HPDE6-E6E7 (cell line): ENCODE measurements at regions not wholly inside any gene's neighbourhood (a gene's known extent, or its start where the extent isn't known, plus 50 kb on each side); places are given as distances from the start of the nearest gene placed in this dataset.
"Not testable (repeated sequence)": the region's sequence is repeated elsewhere in the genome, so short reads cannot be mapped to it uniquely, and the experiment has no call there.

Experiments
- DNase-seq: peaks from one replicate; pipeline ENCODE4 v3.0.0; 2011; ENCODE audit warnings: missing footprints; ENCODE audit errors: extremely low spot score

DNA sequence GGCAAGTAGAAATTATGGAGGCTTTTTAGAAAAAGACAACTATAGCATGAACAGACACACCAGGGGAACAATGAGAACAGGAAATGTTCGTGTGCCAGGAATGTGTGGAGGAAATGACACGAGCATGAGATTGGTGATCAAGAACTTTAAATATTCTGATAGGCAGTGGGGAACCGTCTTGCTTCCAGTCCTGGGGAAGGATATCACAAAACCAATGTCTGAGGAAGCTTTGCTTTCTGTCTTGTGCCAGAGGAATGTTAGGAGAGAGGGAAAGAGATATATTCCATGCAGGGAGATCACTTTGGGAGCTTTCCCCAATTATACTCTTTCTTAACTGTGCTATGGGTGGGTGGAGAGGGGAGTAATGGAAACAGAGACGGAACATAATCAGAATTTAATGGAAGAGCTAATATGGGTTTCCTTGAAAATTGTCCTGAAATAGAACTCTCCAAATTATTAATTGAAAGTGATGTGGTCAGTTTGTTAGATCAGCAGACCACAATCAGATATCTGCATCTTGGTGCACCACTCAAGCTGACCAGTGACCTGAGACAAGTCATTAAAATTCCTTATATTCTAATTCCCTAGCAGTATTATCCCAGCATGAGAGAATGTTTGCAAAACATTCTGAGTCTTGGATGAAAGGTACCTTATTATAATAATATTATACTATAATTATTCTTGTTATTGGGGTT is 178.2 kb downstream of the SOX4 start:
- DNase-seq = no peak

GRCh38 chr6:21772477-21772876 is 178.9 kb downstream of the SOX4 start:
- no peak for DNase-seq

DNA sequence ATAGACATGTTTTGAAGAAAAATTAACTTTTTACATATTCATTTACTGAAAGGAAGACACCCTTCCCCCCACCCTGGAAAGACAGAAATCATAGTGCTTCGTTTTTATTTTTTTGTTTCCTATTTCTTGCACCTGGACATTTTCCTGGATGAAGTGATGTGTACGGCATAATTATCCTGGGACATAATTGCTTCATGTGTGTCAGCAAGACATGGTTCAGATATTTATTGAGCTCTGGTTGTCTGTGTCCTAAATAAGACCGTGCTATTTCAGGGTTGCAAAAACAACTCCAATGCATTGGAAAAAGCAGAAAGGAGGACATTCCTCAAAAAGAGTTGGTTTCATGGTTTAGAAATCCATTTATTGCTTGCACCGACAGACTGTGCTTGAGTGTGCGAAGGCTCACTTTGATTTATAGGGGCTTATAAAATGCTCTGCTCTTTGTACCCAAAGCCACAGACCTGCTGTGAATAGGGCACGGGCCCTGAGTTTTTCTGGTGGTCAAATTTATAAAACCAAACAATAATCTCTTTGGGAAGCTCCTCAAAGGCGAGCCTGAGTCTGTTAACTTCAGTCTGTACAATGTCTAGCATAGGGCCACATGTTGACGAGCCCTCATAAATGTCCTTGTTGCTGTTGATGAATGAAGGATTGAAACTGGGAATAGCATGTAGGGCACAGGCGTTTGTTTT is 179.5 kb downstream of the SOX4 start:
- DNase-seq = no peak

DNA sequence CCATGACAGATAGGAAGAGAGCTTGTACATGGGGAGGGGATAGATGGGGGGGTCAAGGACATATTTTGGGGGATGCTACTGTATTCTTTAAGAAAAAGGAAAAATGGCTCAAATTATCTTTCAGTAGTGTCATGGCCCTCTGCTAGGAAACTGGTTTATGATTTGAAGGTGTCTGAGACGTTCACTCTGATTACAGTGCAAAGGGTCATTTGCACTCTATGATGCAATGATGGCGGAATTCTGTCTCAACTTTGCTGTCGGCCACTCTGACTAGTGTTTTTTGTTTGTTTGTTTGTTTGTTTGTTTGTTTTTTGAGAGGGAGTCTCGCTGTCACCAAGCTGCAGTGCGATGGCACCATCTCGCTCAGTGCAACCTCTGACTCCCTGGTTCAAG is 180.0 kb downstream of the SOX4 start:
- DNase-seq = no peak

DNA sequence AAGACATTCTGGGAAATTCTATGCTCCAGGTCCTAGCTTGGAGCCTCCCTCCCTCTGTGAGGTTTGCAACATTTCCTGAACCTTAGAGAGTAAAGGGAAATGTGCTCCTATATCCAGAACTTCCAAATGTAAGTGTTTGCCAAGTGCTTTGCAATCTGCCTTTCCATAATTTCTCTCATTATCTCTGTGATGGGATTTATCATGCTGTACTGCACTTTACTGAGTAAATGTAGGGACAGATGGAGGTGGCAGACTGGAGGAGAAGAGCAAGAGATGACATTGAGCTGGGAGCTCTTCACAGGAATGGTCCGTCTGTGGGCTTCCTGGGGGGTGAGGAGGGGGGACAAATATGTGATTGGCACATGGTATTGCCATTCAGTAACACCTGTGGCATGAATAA is 184.3 kb downstream of the SOX4 start:
- DNase-seq = no peak

GRCh38 chr6:21780141-21780540 is 186.6 kb downstream of the SOX4 start:
- no peak for DNase-seq

DNA sequence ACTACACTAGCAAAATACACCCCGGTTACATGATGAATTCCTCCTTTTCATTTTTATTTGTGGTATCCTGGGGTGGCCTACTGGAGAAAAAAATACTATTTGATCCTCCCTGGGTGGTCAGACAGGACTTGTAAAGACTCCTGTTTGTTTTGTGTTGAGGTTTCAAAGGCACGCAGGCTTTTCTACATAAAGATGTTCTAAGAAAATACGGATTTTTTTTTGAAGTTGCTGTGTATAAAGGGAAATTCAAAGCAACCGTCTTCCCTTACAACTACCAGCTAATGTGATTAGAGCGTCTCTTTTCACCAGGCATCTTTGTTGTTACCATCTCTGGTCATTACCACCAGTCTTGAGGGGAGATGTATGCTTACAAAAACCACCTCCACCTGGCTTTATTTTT is 187.1 kb downstream of the SOX4 start:
- DNase-seq = no peak

DNA sequence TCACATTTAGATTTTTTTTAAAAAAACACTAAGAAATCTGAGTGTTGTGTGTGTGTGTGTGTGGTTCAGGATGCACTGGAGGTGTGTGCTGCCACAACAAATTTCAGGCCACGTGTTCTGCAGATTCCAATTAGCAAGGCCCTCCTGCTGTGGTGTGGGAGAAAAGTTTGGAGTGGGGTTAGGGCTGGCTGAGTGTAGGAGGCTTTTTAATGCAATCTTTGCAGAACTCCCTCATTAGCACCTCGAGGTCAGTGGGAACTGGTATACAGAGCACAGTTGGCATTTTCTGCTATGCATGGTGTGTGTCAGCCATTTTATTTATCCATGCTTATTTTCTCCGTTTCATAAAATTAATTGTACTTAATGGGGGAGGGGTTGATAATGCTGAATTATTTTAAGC is 187.6 kb downstream of the SOX4 start:
- no peak for DNase-seq

DNA sequence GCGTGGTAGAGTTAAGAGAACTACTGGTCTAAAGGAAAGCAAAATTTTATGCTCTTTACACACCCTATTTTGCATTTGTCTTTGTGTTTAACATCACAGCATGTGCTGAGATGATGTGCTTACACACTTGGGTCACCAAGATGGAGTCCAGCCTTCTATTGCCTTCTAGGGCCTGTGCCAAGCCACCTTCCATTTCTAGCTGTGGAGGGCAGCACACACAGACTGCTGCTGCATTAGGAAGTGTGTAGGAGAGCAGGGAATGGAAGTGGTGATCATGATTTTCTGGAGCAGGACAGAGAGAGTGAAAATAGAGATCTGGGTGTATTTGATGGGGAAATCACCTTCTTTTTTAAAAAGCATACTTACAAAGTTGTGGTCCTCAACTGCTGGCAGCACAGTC is 191.6 kb downstream of the SOX4 start:
- no peak for DNase-seq

GRCh38 chr6:21791056-21791455 is 197.5 kb downstream of the SOX4 start:
- DNase-seq = no peak

GRCh38 chr6:21791581-21791980 is 198.0 kb downstream of the SOX4 start:
- DNase-seq = no peak

GRCh38 chr6:21792177-21792576 is 198.6 kb downstream of the SOX4 start:
- no peak for DNase-seq

DNA sequence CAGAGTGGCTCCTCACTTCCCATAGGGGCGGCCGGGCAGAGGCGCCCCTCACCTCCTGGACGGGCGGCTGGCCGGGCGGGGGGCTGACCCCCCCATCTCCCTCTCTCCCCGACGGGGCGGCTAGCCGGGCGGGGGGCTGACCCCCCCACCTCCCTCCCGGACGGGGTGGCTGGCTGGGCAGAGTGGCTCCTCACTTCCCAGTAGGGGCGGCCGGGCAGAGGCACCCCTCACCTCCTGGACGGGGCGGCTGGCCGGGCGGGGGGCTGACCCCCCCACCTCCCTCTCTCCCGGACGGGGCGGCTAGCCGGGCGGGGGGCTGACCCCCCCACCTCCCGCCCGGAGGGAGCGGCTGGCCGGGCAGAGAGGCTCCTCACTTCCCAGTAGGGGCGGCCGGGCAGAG is 203.4 kb downstream of the SOX4 start:
- DNase-seq = not testable (repeated sequence)

GRCh38 chr6:21798468-21798867 is 204.9 kb downstream of the SOX4 start:
- DNase-seq = no peak

DNA sequence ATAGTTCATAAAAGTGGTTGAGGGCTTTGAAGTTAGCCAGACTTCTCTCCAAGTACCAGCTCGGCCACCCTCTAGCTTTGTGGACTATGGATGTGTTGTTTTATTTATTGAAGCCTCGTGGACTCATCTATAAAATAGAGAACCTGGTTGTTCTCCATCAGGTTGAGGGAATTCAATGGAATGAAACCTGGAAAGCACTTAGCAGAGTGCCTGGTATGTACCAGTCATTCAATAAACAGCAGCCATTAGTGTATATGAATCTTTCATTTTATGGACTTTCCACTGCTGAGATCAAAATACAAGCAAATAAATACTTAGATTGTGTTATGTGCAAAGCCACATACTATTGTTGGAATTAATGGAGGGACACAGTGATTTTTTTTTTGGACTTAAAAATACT is 206.8 kb downstream of the SOX4 start:
- no peak for DNase-seq

- peak; percentile 41 for DNase-seq
These were observed 207.4 kb downstream of the SOX4 start for GRCh38 chr6:21800948-21801438.

- no peak for DNase-seq
These were observed 208.1 kb downstream of the SOX4 start for GRCh38 chr6:21801446-21802174.

DNA sequence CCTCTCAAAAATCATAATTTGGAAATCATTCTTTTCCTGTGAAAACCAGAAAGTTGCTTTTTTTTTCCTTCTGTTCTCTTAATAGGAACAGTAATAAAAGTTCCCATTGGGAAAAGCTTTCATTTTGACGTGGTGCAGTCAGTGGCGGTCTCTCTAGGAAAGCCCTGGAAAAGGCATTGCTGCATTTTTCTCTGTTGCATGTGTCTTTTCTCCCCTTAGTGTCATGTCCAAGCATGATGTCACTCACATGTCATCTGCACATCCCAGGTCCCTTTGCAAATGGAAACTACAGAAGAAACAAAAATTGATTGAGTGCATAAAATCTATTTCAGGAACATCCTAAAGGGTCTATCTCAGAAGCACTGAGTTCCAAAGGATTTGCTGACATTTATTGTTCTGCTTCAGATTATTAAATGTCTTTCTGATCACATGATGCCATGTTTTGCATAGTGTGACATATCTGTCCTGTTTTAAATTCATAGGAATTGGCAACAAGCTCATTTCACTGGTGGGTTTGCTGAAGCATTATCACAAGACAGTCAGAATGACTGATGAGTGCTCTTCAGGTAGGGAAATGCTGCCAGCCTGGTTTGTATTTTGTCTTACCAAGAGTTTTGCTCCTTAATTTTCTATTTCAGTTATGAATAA is 208.7 kb downstream of the SOX4 start:
- no peak for DNase-seq

- no peak for DNase-seq
These were observed 211.5 kb downstream of the SOX4 start for GRCh38 chr6:21804941-21805610.

DNA sequence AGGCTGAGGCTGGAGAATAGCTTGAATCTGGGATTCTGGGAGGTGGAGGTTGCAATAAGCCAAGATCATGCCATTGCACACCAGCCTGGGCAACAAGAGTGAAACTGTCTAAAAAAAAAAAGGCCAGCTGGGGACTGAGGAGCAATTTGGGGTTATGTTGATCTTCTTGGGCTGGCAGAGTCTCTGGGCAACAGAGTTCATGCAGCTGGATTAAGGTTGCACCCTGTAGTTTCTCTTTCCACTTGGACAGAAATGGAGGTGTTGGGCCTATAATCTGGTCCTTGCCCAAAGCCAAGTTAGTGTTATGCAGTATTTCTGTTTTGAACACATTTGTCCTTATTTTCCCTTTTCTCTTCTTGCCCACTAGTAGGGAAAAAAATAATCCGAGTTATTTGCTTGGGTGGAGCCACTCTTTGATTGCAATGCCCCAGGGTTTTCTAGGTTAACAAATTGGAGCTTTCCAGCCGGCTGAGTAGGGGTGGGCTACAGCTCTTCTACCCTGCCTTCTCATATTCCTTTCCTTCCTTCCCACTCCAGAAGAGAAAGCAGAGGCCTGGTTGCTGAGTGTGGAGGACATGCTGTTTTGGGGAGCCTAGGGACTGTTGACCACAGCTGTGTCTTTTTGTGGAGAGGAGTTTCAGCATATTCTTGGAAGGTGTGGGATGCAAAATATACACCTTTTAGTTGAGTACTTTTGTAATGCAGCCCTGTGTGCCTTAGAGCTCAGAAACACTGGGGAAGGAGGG is 213.9 kb downstream of the SOX4 start:
- DNase-seq = no peak

DNA sequence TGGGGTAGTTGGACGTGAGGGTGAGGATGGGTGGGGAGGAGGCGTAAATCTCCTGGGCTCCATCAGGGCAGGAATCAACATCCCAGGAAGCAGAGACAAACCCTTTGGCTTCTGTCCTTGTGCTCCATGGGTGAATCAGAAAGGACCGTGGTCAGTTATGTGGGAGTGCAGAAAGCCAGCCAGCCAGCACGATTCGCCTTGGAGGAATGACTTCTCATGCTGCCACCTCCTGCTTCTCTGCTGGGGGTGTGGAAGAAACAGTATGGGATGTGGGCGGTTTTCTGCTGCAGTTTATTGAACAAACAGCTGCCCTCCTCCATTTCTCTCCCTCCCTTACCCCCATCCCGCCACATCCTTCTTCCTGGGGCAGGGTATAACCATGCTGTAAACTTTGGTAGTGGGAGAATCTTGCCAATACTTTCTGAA is 214.5 kb downstream of the SOX4 start:
- no peak for DNase-seq
